ENCODE measurements at regions not wholly inside any gene's neighbourhood (a gene's known extent, or its start where the extent isn't known, plus 50 kb on each side); places are given as distances from the start of the nearest gene placed in this dataset.

- TF ChIP-seq CTCF (conservative IDR thresholded peaks at IDR 0.05) (no peak), EZH2 (IDR thresholded peaks at IDR 0.05; ENCODE audit: low read depth) (no peak)
Measured at GRCh38 chr1:101182627-101183387, 54.0 kb upstream of the S1PR1 start.
